Right lobe of liver (tissue), 6 donors: ENCODE measurements at regions not wholly inside any gene's neighbourhood (a gene's known extent, or its start where the extent isn't known, plus 50 kb on each side); places are given as distances from the start of the nearest gene placed in this dataset.

Experiments
- ATAC-seq, 4 donors: fragments of 200-7000 bp; cut with Tn5 transposase; one replicate each; pipeline ENCODE4 v1.9.1; 2020; ENCODE audit warnings: mild to moderate bottlenecking in 4 of 4, moderate library complexity in 4 of 4
- DNase-seq, 3 donors: peaks; one replicate each; pipeline ENCODE4 v3.0.0-alpha.2; 2020
- H3K27ac ChIP-seq, 3 donors: fragments of 200-600 bp; one replicate each; pipeline ENCODE4 v1.8.0; 2022
- H3K27me3 ChIP-seq, 2 donors: fragments of 200-600 bp; one replicate each; pipeline ENCODE4 v1.8.0; 2022
- H3K36me3 ChIP-seq, 4 donors: fragments of 200-600 bp; sonication (generic) in 1 of 4; one replicate each; pipeline versions ENCODE4 v1.5.1 to v1.8.0; 2017 to 2022; ENCODE audit warnings: control low read depth in 1 of 4
- H3K4me1 ChIP-seq, 4 donors: fragments of 200-600 bp; sonication (generic) in 1 of 4; one replicate each; pipeline versions ENCODE4 v1.5.1 to v1.8.0; 2017 to 2022; ENCODE audit warnings: control low read depth in 1 of 4
- H3K4me3 ChIP-seq, 3 donors: fragments of 200-600 bp; one replicate each; pipeline ENCODE4 v1.8.0; 2022
- H3K9me3 ChIP-seq, 4 donors: fragments of 200-600 bp; sonication (generic) in 1 of 4; one replicate each; pipeline versions ENCODE4 v1.5.1 to v1.8.0; 2017 to 2022; ENCODE audit warnings: control low read depth in 1 of 4
- POLR2A ChIP-seq: fragments of 450-650 bp; IDR thresholded peaks from one replicate; pipeline ENCODE4 v1.6.1; 2017; ENCODE audit warnings: antibody characterized with exemption, mild to moderate bottlenecking
- WGBS: methylation state at CpG from one replicate; pipeline ENCODE4 v1.1.6; 2018; ENCODE audit warnings: low coverage, low lambda C conversion rate; ENCODE audit not compliant: insufficient coverage; ENCODE audit errors: missing lambda C conversion rate; 5-methylcytosine and 5-hydroxymethylcytosine counted together
- intact Hi-C, 2 donors: fragments of 100-400 bp; cut with DNase I; formaldehyde crosslinking; loops; one replicate each; pipeline versions ENCODE4 v1.11.2 to v1.14.1; 2022
- TF ChIP-seq, protein P1 (sequence below), 4 donors: fragments of 200-600 bp in 3 of 4; fragments of 450-650 bp in 1 of 4; IDR thresholded peaks; one replicate each; pipeline versions ENCODE4 v1.5.1 to v1.8.0; 2016 to 2022; ENCODE audit warnings: antibody characterized with exemption in 4 of 4, mild to moderate bottlenecking in 2 of 4
- donor health status: DM: no; HTN: yes; CAD: no.
- donor health status: DM: no; HTN: no; CAD: no.
- donor health status: DM: no; HTN: no; CAD: no.
- donor health status: DM: no; HTN: yes; CAD: no.
- donor health status: DM: no; HTN: yes; CAD: no.

DNA sequence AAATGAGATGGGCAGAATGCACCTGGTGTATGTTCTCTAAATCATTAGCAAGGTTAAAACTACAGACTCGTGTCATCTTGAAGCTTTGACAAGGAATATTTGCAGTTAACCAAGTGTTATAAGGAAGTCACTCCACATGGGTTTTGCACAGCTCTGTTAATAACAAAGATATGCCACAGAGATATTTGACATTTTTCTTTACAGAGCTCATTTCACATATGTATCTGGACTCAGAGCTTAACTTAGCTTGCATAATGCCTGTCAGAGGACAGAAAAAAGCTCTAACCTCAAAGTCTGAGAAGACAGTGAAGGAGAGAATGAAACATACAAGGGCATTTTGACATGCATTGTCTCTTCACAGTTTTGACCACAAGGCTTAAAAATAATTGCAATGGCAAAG is 105.5 kb downstream of the C11orf87 start:
- DNase-seq: no peak
- TF ChIP-seq, protein P1, sequence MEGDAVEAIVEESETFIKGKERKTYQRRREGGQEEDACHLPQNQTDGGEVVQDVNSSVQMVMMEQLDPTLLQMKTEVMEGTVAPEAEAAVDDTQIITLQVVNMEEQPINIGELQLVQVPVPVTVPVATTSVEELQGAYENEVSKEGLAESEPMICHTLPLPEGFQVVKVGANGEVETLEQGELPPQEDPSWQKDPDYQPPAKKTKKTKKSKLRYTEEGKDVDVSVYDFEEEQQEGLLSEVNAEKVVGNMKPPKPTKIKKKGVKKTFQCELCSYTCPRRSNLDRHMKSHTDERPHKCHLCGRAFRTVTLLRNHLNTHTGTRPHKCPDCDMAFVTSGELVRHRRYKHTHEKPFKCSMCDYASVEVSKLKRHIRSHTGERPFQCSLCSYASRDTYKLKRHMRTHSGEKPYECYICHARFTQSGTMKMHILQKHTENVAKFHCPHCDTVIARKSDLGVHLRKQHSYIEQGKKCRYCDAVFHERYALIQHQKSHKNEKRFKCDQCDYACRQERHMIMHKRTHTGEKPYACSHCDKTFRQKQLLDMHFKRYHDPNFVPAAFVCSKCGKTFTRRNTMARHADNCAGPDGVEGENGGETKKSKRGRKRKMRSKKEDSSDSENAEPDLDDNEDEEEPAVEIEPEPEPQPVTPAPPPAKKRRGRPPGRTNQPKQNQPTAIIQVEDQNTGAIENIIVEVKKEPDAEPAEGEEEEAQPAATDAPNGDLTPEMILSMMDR (IDR thresholded peaks at IDR 0.05): no peak
- no peak for TF ChIP-seq POLR2A
- Histone ChIP-seq H3K4me3 (no peak overlapping the region), H3K36me3 (no peaks in the 10 kb centered on the region), H3K4me1 (no peaks in the 10 kb centered on the region), H3K9me3 (no peaks in the 10 kb centered on the region), H3K27ac (no peak overlapping the region), H3K27me3 (no peaks in the 10 kb centered on the region)
- intact Hi-C loops: no loop called here
- 24% methylated on average over 1 of the region's 1 CpG for WGBS
- no peak for ATAC-seq

DNA sequence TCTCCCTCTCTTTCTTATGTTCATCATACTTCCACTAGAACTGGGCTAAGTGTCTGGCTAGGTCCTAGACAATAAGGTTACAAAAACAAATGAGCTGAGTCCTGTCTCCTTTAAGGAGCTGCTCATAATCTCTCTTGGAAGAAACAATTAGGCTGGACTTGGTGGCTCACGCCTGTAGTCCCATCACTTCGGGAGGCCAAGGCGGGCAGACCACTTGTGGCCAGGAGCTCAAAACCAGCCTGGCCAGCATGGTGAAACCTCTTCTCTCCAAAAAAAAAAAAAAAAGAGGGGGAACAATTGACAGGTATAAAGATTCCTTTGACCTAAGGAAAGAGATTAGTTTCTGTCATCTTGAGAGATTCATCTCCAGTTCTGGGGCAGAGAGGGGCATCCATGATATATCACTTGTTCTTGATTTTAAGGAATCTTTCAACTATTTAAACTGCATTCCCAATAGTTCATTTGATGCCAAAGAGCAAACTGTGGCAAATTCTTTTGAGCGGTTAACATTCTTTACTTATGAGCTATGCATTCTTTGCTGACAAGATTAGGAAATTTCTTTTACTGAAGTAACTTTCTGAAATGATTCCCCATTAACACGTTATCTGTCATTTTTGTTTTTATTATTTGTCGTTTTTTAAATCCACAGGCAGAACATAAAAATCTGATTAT is 125.5 kb downstream of the C11orf87 start:
- ATAC-seq (no peak), DNase-seq (no peak)
- Histone ChIP-seq H3K4me3 (no peak overlapping the region), H3K9me3 (no peaks in the 10 kb centered on the region), H3K27ac (no peak overlapping the region), H3K4me1 (no peaks in the 10 kb centered on the region), H3K36me3 (no peaks in the 10 kb centered on the region), H3K27me3 (no peaks in the 10 kb centered on the region)
- intact Hi-C loops: no loop called here
- TF ChIP-seq, protein P1 (IDR thresholded peaks at IDR 0.05): no peak
- TF ChIP-seq POLR2A: no peak
- WGBS: 55% methylated on average over 6 of the region's 6 CpGs

DNA sequence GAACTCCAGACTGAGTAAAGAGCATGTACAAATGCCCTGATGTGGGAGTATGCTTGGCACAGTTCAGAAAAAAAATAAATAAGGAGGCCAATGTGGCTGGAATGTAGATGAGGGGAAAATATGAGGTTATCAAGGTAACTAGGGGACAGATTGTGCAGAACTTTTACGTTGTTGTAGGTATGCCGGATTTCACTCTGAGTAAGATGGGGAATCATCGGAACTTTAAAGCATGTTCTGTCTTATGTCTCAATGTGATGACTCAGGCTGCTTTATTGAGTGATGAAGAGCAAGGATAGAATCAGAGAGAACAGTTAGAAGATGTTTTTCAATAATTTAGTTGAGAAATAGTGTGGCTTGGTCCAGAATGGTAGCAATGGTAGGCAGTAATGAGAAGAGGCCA is 130.4 kb downstream of the C11orf87 start:
- no peak for DNase-seq
- H3K27me3 ChIP-seq: no peaks in the 10 kb centered on the region
- TF ChIP-seq, protein P1 (IDR thresholded peaks at IDR 0.05): no peak
- no peak for TF ChIP-seq POLR2A
- whole genome bisulfite sequencing: 72% methylated on average over 3 of the region's 3 CpGs
- H3K27ac ChIP-seq: no peak overlapping the region
- ATAC-seq: no peak
- H3K36me3 ChIP-seq: no peaks in the 10 kb centered on the region
- H3K4me1 ChIP-seq: no peaks in the 10 kb centered on the region
- intact Hi-C loops: no loop called here
- H3K4me3 ChIP-seq: no peak overlapping the region
- no peaks in the 10 kb centered on the region for H3K9me3 ChIP-seq

DNA sequence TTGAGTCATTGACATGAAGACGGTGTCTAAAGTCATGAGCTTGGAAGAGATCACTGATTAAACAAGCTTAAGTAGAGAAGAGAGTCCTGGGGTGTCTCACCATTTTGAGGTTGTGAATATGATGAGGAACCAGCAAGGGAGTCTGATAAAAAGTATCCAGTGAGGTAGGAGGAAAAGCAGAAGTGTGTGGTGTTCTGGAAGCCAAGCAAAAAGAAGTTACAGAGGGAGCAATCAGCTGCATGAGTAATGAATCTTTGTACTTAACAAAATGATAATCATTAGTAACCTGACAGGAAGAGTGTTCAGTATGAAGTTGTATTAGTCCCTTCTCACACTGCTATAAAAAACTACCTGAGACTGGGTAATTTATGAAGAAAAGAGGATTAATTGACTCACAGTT is 131.3 kb downstream of the C11orf87 start:
- intact Hi-C loops: no loop called here
- Histone ChIP-seq H3K4me1 (no peaks in the 10 kb centered on the region), H3K36me3 (no peaks in the 10 kb centered on the region), H3K27ac (no peak overlapping the region), H3K9me3 (no peaks in the 10 kb centered on the region), H3K4me3 (no peak overlapping the region), H3K27me3 (no peaks in the 10 kb centered on the region)
- DNase-seq (no peak), ATAC-seq (no peak)
- WGBS: 79% methylated on average over 1 of the region's 1 CpG
- no peak for TF ChIP-seq POLR2A
- TF ChIP-seq, protein P1 (IDR thresholded peaks at IDR 0.05): no peak

DNA sequence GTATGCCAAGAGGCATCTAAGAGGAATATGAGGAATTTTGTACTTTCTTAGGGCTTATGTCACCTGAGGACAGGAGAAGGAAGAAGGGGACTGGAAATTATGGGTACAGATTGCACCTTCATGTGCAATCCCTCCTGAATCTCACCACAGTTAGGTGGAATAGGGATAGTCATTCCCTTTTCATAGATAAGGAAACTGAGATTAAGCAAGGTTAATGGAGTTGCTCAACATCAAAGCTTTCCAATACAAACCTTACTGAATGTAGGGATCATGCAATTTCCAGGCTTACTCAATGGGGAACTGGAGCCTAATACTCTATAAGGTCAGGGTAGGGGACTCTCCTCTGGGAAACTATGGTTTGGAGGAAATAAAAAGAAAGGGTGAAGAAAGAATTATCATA is 133.0 kb downstream of the C11orf87 start:
- Histone ChIP-seq H3K27me3 (no peaks in the 10 kb centered on the region), H3K4me1 (no peaks in the 10 kb centered on the region), H3K27ac (no peak overlapping the region), H3K36me3 (no peaks in the 10 kb centered on the region), H3K9me3 (no peaks in the 10 kb centered on the region), H3K4me3 (no peak overlapping the region)
- intact Hi-C loops: no loop called here
- TF ChIP-seq, protein P1 (IDR thresholded peaks at IDR 0.05): no peak
- TF ChIP-seq POLR2A: no peak
- no peak for ATAC-seq
- no peak for DNase-seq
